HCT116 (cell line): ENCODE measurements at regions not wholly inside any gene's neighbourhood (a gene's known extent, or its start where the extent isn't known, plus 50 kb on each side); places are given as distances from the start of the nearest gene placed in this dataset.

Source experiments
- EGR1 ChIP-seq: IDR thresholded peaks from 2 replicates; pipeline ENCODE4 v1.6.1; 2012; ENCODE audit warnings: low read depth
- EZH2 ChIP-seq: fragments of 200-600 bp; sonication (generic); IDR thresholded peaks from 2 replicates; pipeline ENCODE4 v1.6.1; 2017; ENCODE audit warnings: antibody characterized with exemption, mixed run types
- FOSL1 ChIP-seq: IDR thresholded peaks from 2 replicates; pipeline ENCODE4 v1.6.1; 2012; ENCODE audit warnings: low read depth
- POLR2A ChIP-seq: IDR thresholded peaks from 2 replicates; pipeline ENCODE4 v1.7.0; 2011; ENCODE audit warnings: borderline replicate concordance; ENCODE audit not compliant: insufficient read depth, insufficient read length; ENCODE audit errors: extremely low read depth
- SIN3A ChIP-seq: IDR thresholded peaks from 2 replicates; pipeline ENCODE4 v1.6.1; 2012; ENCODE audit warnings: low read depth
- SP1 ChIP-seq: IDR thresholded peaks from 2 replicates; pipeline ENCODE4 v1.6.1; 2012; ENCODE audit warnings: low read depth
- TCF7L2 ChIP-seq: IDR thresholded peaks from 2 replicates; pipeline ENCODE4 v1.7.0; 2011; ENCODE audit warnings: borderline replicate concordance, inconsistent platforms; ENCODE audit not compliant: insufficient read depth, insufficient read length; ENCODE audit errors: extremely low read depth
- ZNF274 ChIP-seq: fragments of 200-500 bp; sonication (Bioruptor generic); IDR thresholded peaks from 2 replicates; pipeline ENCODE4 v1.6.1; 2014; ENCODE audit warnings: mild to moderate bottlenecking, low read depth, low read length, inconsistent platforms
- TF ChIP-seq, protein P1 (sequence below), 3 experiments: fragments of 200-600 bp in 1 of 3; sonication (generic) in 1 of 3; IDR thresholded peaks in 2 of 3; conservative IDR thresholded peaks in 1 of 3; 2 replicates each; pipeline ENCODE4 v1.5.1; 2012 to 2017; ENCODE audit warnings: low read depth in 2 of 3, low read length in 2 of 3, antibody characterized with exemption in 1 of 3, borderline replicate concordance in 1 of 3, control low read depth in 1 of 3, mild to moderate bottlenecking in 1 of 3, mixed read lengths in 1 of 3, mixed run types in 1 of 3, moderate library complexity in 1 of 3; ENCODE audit not compliant: insufficient read depth in 1 of 3
- TF ChIP-seq, protein P2 (sequence below): IDR thresholded peaks from 2 replicates; pipeline ENCODE4 v1.6.1; 2012; ENCODE audit warnings: low read depth
- TF ChIP-seq, protein P3 (sequence below): IDR thresholded peaks from 2 replicates; pipeline ENCODE4 v1.6.1; 2012

DNA sequence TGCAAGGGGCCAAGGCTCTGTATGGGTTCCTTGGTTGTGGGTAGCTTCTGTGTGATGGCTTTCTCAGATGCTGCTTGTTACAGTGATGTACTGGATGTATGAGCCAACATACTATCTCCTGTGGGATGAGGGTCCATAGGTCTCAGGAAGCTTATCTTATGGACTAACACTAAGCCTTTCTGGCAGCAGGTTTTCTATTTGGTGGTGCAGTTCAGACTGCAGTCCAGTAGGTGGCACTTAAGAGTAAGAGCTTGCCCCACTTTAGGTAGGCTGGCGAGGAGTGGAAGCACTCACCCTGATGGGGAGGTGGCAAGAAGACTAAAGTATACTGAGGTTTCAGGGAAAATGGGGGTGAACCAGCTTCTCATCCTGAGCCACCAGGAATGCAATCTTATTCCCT lies 306.7 kb upstream of the MAOA start:
- TF ChIP-seq, protein P1, sequence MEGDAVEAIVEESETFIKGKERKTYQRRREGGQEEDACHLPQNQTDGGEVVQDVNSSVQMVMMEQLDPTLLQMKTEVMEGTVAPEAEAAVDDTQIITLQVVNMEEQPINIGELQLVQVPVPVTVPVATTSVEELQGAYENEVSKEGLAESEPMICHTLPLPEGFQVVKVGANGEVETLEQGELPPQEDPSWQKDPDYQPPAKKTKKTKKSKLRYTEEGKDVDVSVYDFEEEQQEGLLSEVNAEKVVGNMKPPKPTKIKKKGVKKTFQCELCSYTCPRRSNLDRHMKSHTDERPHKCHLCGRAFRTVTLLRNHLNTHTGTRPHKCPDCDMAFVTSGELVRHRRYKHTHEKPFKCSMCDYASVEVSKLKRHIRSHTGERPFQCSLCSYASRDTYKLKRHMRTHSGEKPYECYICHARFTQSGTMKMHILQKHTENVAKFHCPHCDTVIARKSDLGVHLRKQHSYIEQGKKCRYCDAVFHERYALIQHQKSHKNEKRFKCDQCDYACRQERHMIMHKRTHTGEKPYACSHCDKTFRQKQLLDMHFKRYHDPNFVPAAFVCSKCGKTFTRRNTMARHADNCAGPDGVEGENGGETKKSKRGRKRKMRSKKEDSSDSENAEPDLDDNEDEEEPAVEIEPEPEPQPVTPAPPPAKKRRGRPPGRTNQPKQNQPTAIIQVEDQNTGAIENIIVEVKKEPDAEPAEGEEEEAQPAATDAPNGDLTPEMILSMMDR (IDR thresholded peaks at IDR 0.05 in 2 of 3, conservative IDR thresholded peaks at IDR 0.05 in 1 of 3; ENCODE audit: borderline replicate concordance in 1 of 3, insufficient read depth in 1 of 3, low read depth in 2 of 3, low read length in 2 of 3) = peak; percentile 33 to 69 (median 64); a peak in 5 of 6 replicates
- TF ChIP-seq EZH2 (no peak), FOSL1 (no peak), ZNF274 (no peak), TCF7L2 (no peak), SP1 (no peak), POLR2A (no peak), EGR1 (no peak), SIN3A (no peak)
- TF ChIP-seq, protein P2, sequence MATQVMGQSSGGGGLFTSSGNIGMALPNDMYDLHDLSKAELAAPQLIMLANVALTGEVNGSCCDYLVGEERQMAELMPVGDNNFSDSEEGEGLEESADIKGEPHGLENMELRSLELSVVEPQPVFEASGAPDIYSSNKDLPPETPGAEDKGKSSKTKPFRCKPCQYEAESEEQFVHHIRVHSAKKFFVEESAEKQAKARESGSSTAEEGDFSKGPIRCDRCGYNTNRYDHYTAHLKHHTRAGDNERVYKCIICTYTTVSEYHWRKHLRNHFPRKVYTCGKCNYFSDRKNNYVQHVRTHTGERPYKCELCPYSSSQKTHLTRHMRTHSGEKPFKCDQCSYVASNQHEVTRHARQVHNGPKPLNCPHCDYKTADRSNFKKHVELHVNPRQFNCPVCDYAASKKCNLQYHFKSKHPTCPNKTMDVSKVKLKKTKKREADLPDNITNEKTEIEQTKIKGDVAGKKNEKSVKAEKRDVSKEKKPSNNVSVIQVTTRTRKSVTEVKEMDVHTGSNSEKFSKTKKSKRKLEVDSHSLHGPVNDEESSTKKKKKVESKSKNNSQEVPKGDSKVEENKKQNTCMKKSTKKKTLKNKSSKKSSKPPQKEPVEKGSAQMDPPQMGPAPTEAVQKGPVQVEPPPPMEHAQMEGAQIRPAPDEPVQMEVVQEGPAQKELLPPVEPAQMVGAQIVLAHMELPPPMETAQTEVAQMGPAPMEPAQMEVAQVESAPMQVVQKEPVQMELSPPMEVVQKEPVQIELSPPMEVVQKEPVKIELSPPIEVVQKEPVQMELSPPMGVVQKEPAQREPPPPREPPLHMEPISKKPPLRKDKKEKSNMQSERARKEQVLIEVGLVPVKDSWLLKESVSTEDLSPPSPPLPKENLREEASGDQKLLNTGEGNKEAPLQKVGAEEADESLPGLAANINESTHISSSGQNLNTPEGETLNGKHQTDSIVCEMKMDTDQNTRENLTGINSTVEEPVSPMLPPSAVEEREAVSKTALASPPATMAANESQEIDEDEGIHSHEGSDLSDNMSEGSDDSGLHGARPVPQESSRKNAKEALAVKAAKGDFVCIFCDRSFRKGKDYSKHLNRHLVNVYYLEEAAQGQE = no peak
- TF ChIP-seq, protein P3, sequence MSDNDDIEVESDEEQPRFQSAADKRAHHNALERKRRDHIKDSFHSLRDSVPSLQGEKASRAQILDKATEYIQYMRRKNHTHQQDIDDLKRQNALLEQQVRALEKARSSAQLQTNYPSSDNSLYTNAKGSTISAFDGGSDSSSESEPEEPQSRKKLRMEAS = no peak
